ENCODE measurements at regions not wholly inside any gene's neighbourhood (a gene's known extent, or its start where the extent isn't known, plus 50 kb on each side); places are given as distances from the start of the nearest gene placed in this dataset.

DNA sequence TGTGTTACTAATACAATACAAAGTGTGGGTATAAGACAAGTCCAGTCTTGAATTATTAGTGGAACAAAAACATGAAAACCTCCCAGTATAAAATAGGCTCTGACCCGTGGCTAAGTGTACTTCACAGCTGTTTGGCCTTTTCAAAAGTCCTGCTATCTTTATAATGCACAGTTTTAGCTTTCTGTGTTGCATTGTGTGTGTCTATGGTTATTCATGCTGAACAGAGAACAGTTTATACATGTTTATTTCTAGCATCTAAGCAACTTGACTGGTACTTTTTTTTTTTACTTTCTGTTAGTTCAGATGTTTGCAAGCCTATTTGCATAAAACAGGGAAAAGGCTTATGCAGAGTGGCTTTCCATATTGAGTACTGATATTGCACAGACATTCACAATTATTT, 119.2 kb upstream of the CCN2 start:
- TF ChIP-seq YY1 (IDR thresholded peaks at IDR 0.05; ENCODE audit: low read depth) (no peak), TAF1 (IDR thresholded peaks at IDR 0.05; ENCODE audit: low read depth) (no peak), EP300 (IDR thresholded peaks at IDR 0.05; ENCODE audit: borderline replicate concordance) (no peak), EGR1 (IDR thresholded peaks at IDR 0.05) (no peak), TCF12 (IDR thresholded peaks at IDR 0.05; ENCODE audit: low read depth) (no peak), RAD21 (IDR thresholded peaks at IDR 0.05; ENCODE audit: low read depth) (no peak), CREB1 (IDR thresholded peaks at IDR 0.05; ENCODE audit: low read depth) (no peak), ZBTB7A (IDR thresholded peaks at IDR 0.05; ENCODE audit: low read depth) (no peak), NFIC (IDR thresholded peaks at IDR 0.05) (no peak), CEBPB (IDR thresholded peaks at IDR 0.05) (no peak), FOXM1 (IDR thresholded peaks at IDR 0.05; ENCODE audit: borderline replicate concordance, low read depth) (no peak), TEAD4 (IDR thresholded peaks at IDR 0.05) (no peak)
- TF ChIP-seq, protein P1, sequence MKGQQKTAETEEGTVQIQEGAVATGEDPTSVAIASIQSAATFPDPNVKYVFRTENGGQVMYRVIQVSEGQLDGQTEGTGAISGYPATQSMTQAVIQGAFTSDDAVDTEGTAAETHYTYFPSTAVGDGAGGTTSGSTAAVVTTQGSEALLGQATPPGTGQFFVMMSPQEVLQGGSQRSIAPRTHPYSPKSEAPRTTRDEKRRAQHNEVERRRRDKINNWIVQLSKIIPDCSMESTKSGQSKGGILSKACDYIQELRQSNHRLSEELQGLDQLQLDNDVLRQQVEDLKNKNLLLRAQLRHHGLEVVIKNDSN (IDR thresholded peaks at IDR 0.05): no peak
- TF ChIP-seq, protein P2, sequence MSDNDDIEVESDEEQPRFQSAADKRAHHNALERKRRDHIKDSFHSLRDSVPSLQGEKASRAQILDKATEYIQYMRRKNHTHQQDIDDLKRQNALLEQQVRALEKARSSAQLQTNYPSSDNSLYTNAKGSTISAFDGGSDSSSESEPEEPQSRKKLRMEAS (IDR thresholded peaks at IDR 0.05): no peak
- TF ChIP-seq, protein P3, sequence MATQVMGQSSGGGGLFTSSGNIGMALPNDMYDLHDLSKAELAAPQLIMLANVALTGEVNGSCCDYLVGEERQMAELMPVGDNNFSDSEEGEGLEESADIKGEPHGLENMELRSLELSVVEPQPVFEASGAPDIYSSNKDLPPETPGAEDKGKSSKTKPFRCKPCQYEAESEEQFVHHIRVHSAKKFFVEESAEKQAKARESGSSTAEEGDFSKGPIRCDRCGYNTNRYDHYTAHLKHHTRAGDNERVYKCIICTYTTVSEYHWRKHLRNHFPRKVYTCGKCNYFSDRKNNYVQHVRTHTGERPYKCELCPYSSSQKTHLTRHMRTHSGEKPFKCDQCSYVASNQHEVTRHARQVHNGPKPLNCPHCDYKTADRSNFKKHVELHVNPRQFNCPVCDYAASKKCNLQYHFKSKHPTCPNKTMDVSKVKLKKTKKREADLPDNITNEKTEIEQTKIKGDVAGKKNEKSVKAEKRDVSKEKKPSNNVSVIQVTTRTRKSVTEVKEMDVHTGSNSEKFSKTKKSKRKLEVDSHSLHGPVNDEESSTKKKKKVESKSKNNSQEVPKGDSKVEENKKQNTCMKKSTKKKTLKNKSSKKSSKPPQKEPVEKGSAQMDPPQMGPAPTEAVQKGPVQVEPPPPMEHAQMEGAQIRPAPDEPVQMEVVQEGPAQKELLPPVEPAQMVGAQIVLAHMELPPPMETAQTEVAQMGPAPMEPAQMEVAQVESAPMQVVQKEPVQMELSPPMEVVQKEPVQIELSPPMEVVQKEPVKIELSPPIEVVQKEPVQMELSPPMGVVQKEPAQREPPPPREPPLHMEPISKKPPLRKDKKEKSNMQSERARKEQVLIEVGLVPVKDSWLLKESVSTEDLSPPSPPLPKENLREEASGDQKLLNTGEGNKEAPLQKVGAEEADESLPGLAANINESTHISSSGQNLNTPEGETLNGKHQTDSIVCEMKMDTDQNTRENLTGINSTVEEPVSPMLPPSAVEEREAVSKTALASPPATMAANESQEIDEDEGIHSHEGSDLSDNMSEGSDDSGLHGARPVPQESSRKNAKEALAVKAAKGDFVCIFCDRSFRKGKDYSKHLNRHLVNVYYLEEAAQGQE (IDR thresholded peaks at IDR 0.05; ENCODE audit: low read depth): no peak

DNA sequence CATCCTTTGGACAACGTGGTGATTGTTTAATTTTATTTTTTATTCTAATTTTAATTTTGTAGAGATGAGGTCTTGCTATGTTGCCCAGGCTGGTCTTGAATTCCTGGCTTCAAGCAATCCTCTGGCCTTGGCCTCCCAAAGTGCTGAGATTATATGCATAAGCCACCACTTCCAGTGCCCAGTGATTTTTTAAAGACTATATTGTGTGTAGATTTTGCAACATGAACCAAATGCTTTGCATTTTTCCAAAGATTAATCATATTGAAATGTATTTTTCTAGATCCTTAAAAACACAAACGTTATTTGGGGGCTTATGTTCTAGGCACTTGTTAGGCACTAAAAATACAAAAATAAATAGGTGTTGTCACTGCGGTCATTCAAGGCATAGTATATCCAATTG, 117.6 kb upstream of the CCN2 start:
- TF ChIP-seq RAD21 (IDR thresholded peaks at IDR 0.05; ENCODE audit: low read depth) (no peak), EGR1 (IDR thresholded peaks at IDR 0.05) (no peak), CEBPB (IDR thresholded peaks at IDR 0.05) (no peak), YY1 (IDR thresholded peaks at IDR 0.05; ENCODE audit: low read depth) (no peak), CREB1 (IDR thresholded peaks at IDR 0.05; ENCODE audit: low read depth) (no peak), ZBTB7A (IDR thresholded peaks at IDR 0.05; ENCODE audit: low read depth) (no peak), TEAD4 (IDR thresholded peaks at IDR 0.05) (no peak), NFIC (IDR thresholded peaks at IDR 0.05) (no peak), TCF12 (IDR thresholded peaks at IDR 0.05; ENCODE audit: low read depth) (no peak), EP300 (IDR thresholded peaks at IDR 0.05; ENCODE audit: borderline replicate concordance) (no peak), TAF1 (IDR thresholded peaks at IDR 0.05; ENCODE audit: low read depth) (no peak), FOXM1 (IDR thresholded peaks at IDR 0.05; ENCODE audit: borderline replicate concordance, low read depth) (no peak)
- TF ChIP-seq, protein P1 (IDR thresholded peaks at IDR 0.05): no peak
- TF ChIP-seq, protein P2 (IDR thresholded peaks at IDR 0.05): no peak
- TF ChIP-seq, protein P3 (IDR thresholded peaks at IDR 0.05; ENCODE audit: low read depth): no peak

DNA sequence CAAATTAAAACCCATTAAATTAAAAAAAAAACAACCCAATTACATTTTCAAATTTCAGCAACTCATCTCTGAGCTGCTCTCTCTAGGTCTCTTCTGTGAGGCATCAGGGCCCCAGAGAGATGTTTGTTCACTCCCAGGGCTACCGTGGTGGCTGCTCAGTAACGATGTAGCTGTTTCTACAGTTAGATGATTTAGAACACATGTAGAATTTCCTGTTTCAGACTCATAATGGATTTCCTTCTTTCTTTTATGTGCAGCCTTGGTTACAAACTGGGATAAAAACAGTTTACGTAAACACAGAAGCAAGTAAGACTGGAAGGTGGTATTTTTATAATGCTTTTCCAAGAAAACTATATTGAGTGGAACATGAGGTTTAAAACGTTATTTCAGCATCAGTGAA, 116.1 kb upstream of the CCN2 start:
- TF ChIP-seq EGR1 (IDR thresholded peaks at IDR 0.05) (no peak), TCF12 (IDR thresholded peaks at IDR 0.05; ENCODE audit: low read depth) (no peak), RAD21 (IDR thresholded peaks at IDR 0.05; ENCODE audit: low read depth) (no peak), FOXM1 (IDR thresholded peaks at IDR 0.05; ENCODE audit: borderline replicate concordance, low read depth) (no peak), EP300 (IDR thresholded peaks at IDR 0.05; ENCODE audit: borderline replicate concordance) (no peak), CEBPB (IDR thresholded peaks at IDR 0.05) (no peak), CREB1 (IDR thresholded peaks at IDR 0.05; ENCODE audit: low read depth) (no peak)
- TF ChIP-seq, protein P1 (IDR thresholded peaks at IDR 0.05): no peak

DNA sequence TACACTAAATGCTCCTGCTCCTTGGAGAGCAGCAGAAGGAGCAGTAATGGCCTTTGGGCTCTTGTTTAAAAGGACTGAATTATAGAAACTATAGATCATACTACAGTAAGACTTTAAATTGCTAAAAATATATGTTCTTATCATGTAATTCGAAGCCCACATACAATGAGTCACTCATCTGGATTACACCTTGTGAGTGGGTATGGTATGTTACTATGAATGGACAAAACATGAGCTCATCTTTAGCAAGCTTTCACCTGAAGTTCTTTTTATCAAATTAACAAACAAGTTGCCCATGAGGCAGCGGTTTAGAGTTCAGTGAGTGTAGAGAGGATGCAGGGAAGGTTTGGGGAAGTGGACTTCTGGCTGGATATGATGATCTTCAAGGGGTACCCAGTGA, 114.4 kb upstream of the CCN2 start:
- TF ChIP-seq RAD21 (IDR thresholded peaks at IDR 0.05; ENCODE audit: low read depth): no peak
- no peak for TF ChIP-seq CREB1 (IDR thresholded peaks at IDR 0.05; ENCODE audit: low read depth)
- TF ChIP-seq EP300 (IDR thresholded peaks at IDR 0.05; ENCODE audit: borderline replicate concordance): no peak
- TF ChIP-seq FOXM1 (IDR thresholded peaks at IDR 0.05; ENCODE audit: borderline replicate concordance, low read depth): no peak
- TF ChIP-seq TCF12 (IDR thresholded peaks at IDR 0.05; ENCODE audit: low read depth): no peak
- TF ChIP-seq YY1 (IDR thresholded peaks at IDR 0.05; ENCODE audit: low read depth): no peak
- no peak for TF ChIP-seq ZBTB7A (IDR thresholded peaks at IDR 0.05; ENCODE audit: low read depth)
- TF ChIP-seq TAF1 (IDR thresholded peaks at IDR 0.05; ENCODE audit: low read depth): no peak
- TF ChIP-seq NFIC (IDR thresholded peaks at IDR 0.05): no peak
- TF ChIP-seq, protein P2 (IDR thresholded peaks at IDR 0.05): no peak
- TF ChIP-seq CEBPB (IDR thresholded peaks at IDR 0.05): no peak
- no peak for TF ChIP-seq TEAD4 (IDR thresholded peaks at IDR 0.05)
- TF ChIP-seq, protein P3 (IDR thresholded peaks at IDR 0.05; ENCODE audit: low read depth): no peak
- TF ChIP-seq, protein P1 (IDR thresholded peaks at IDR 0.05): no peak
- TF ChIP-seq EGR1 (IDR thresholded peaks at IDR 0.05): no peak

Measured in Ishikawa (cell line).